Vagina (tissue), 2 donors: ENCODE measurements at regions not wholly inside any gene's neighbourhood (a gene's known extent, or its start where the extent isn't known, plus 50 kb on each side); places are given as distances from the start of the nearest gene placed in this dataset.

Experiments used
- CTCF ChIP-seq, 3 experiments: fragments of 450-650 bp in 2 of 3; fragments of 200-600 bp in 1 of 3; sonication (generic) in 1 of 3; IDR thresholded peaks; one replicate each; pipeline ENCODE4 v1.5.1; 2017 to 2019; ENCODE audit warnings: antibody characterized with exemption in 3 of 3, mild to moderate bottlenecking in 2 of 3, moderate library complexity in 2 of 3
- POLR2A ChIP-seq, 2 donors: fragments of 450-650 bp; IDR thresholded peaks; one replicate each; pipeline ENCODE4 v1.6.1; 2017; ENCODE audit warnings: antibody characterized with exemption in 2 of 2, mild to moderate bottlenecking in 2 of 2, moderate library complexity in 2 of 2
- POLR2AphosphoS5 ChIP-seq, 2 donors: sonication (generic); formaldehyde crosslinking; IDR thresholded peaks; one replicate each; pipeline ENCODE4 v1.9.0; 2017; ENCODE audit warnings: antibody characterized with exemption in 2 of 2, mild to moderate bottlenecking in 2 of 2, low read depth in 1 of 2; ENCODE audit not compliant: insufficient read depth in 1 of 2

DNA sequence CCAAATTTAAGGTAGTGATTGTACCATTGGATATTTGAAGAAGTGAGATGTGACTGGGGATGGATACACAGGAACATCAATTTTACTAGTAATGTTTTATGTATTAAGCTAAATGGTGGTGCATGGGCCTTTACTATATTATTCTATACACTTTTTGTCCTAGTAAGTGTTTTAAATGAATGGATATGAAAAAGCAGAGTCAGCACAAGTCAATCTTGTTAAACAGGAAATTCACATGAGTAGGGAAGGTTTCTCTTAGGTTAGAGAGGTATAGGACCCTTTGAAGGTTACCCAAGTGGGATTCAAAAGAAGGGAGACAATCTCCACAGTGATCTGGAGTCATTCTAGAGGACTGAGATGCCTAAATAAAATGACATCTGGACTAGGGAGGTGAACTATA is 71.8 kb upstream of the NCKAP5 start:
- TF ChIP-seq POLR2AphosphoS5 (IDR thresholded peaks at IDR 0.05; ENCODE audit: insufficient read depth in 1 of 2, low read depth in 1 of 2) = no peak
- no peak for TF ChIP-seq POLR2A (IDR thresholded peaks at IDR 0.05)
- no peak for TF ChIP-seq CTCF (IDR thresholded peaks at IDR 0.05)
